ENCODE measurements at regions not wholly inside any gene's neighbourhood (a gene's known extent, or its start where the extent isn't known, plus 50 kb on each side); places are given as distances from the start of the nearest gene placed in this dataset.

GRCh38 chr18:41370740-41371139, 584.3 kb upstream of the PIK3C3 start:
- DNase-seq (ENCODE audit: low read depth) = no peak
- H3K4me3 ChIP-seq (ENCODE audit: control insufficient read depth, low read depth, low read length) = no peak overlapping the region
- no peak for TF ChIP-seq CTCF (conservative IDR thresholded peaks at IDR 0.05; ENCODE audit: control insufficient read depth, insufficient read depth, low read depth, low read length)

GRCh38 chr18:41357708-41358107, 597.3 kb upstream of the PIK3C3 start:
- H3K4me3 ChIP-seq (ENCODE audit: control insufficient read depth, low read depth, low read length) = no peak overlapping the region
- DNase-seq (ENCODE audit: low read depth) = no peak
- no peak for TF ChIP-seq CTCF (conservative IDR thresholded peaks at IDR 0.05; ENCODE audit: control insufficient read depth, insufficient read depth, low read depth, low read length)

GRCh38 chr18:41353777-41354528, 601.1 kb upstream of the PIK3C3 start:
- TF ChIP-seq CTCF (conservative IDR thresholded peaks at IDR 0.05; ENCODE audit: control insufficient read depth, insufficient read depth, low read depth, low read length) = no peak
- no peak for DNase-seq (ENCODE audit: low read depth)

GRCh38 chr18:41351430-41351829, 603.6 kb upstream of the PIK3C3 start:
- H3K4me3 ChIP-seq (ENCODE audit: control insufficient read depth, low read depth, low read length) = no peak overlapping the region
- no peak for TF ChIP-seq CTCF (conservative IDR thresholded peaks at IDR 0.05; ENCODE audit: control insufficient read depth, insufficient read depth, low read depth, low read length)
- no peak for DNase-seq (ENCODE audit: low read depth)

More at GRCh38 chr18:41353777-41354528, 601.1 kb upstream of the PIK3C3 start:
- no peak overlapping the region for H3K4me3 ChIP-seq (ENCODE audit: control insufficient read depth, low read depth, low read length)

- no peak for TF ChIP-seq CTCF (conservative IDR thresholded peaks at IDR 0.05; ENCODE audit: control insufficient read depth, insufficient read depth, low read depth, low read length)
- no peak for DNase-seq (ENCODE audit: low read depth)
Observed at GRCh38 chr18:41347057-41347456, 608.0 kb upstream of the PIK3C3 start.

GRCh38 chr18:41343808-41344207, 611.2 kb upstream of the PIK3C3 start:
- no peak for DNase-seq (ENCODE audit: low read depth)
- no peak overlapping the region for H3K4me3 ChIP-seq (ENCODE audit: control insufficient read depth, low read depth, low read length)
- no peak for TF ChIP-seq CTCF (conservative IDR thresholded peaks at IDR 0.05; ENCODE audit: control insufficient read depth, insufficient read depth, low read depth, low read length)

More at GRCh38 chr18:41347057-41347456, 608.0 kb upstream of the PIK3C3 start:
- no peak overlapping the region for H3K4me3 ChIP-seq (ENCODE audit: control insufficient read depth, low read depth, low read length)

Measured in fibroblast of mammary gland (primary cell).